ENCODE measurements at regions not wholly inside any gene's neighbourhood (a gene's known extent, or its start where the extent isn't known, plus 50 kb on each side); places are given as distances from the start of the nearest gene placed in this dataset.
"Not testable (repeated sequence)": the region's sequence is repeated elsewhere in the genome, so short reads cannot be mapped to it uniquely, and the experiment has no call there.

- TF ChIP-seq CTCF (IDR thresholded peaks at IDR 0.05; ENCODE audit: insufficient read depth, low read length, poor library complexity, severe bottlenecking) = no peak
- Histone ChIP-seq H3K4me3 (ENCODE audit: low read depth, low read length) (no peak overlapping the region), H3K36me3 (ENCODE audit: control insufficient read depth, insufficient read depth, low read length) (no peaks in the 10 kb centered on the region), H3K27me3 (ENCODE audit: control insufficient read depth, insufficient read depth, low read length) (no peaks in the 10 kb centered on the region)
- no peak for DNase-seq (ENCODE audit: low read depth)
These were observed 119.9 kb upstream of the PREP start for GRCh38 chr6:105522626-105523322.

- Histone ChIP-seq H3K27me3 (ENCODE audit: control insufficient read depth, insufficient read depth, low read length) (no peaks in the 10 kb centered on the region), H3K36me3 (ENCODE audit: control insufficient read depth, insufficient read depth, low read length) (no peaks in the 10 kb centered on the region), H3K4me3 (ENCODE audit: low read depth, low read length) (no peak overlapping the region)
- DNase-seq (ENCODE audit: low read depth) = no peak
- TF ChIP-seq CTCF (IDR thresholded peaks at IDR 0.05; ENCODE audit: insufficient read depth, low read length, poor library complexity, severe bottlenecking) = no peak
These were observed 117.1 kb upstream of the PREP start for GRCh38 chr6:105519954-105520353.

GRCh38 chr6:105518993-105519392, 116.1 kb upstream of the PREP start:
- DNase-seq (ENCODE audit: low read depth); H3K27me3 ChIP-seq (ENCODE audit: control insufficient read depth, insufficient read depth, low read length); H3K36me3 ChIP-seq (ENCODE audit: control insufficient read depth, insufficient read depth, low read length); H3K4me3 ChIP-seq (ENCODE audit: low read depth, low read length): not testable (repeated sequence)

- Histone ChIP-seq H3K27me3 (ENCODE audit: control insufficient read depth, insufficient read depth, low read length) (no peaks in the 10 kb centered on the region), H3K4me3 (ENCODE audit: low read depth, low read length) (no peak overlapping the region), H3K36me3 (ENCODE audit: control insufficient read depth, insufficient read depth, low read length) (no peaks in the 10 kb centered on the region)
- no peak for DNase-seq (ENCODE audit: low read depth)
- TF ChIP-seq CTCF (IDR thresholded peaks at IDR 0.05; ENCODE audit: insufficient read depth, low read length, poor library complexity, severe bottlenecking) = no peak
These were observed 112.2 kb upstream of the PREP start for GRCh38 chr6:105515054-105515453.

- DNase-seq (ENCODE audit: low read depth) = no peak
- TF ChIP-seq CTCF (IDR thresholded peaks at IDR 0.05; ENCODE audit: insufficient read depth, low read length, poor library complexity, severe bottlenecking) = no peak
- Histone ChIP-seq H3K36me3 (ENCODE audit: control insufficient read depth, insufficient read depth, low read length) (no peaks in the 10 kb centered on the region), H3K27me3 (ENCODE audit: control insufficient read depth, insufficient read depth, low read length) (no peaks in the 10 kb centered on the region), H3K4me3 (ENCODE audit: low read depth, low read length) (no peak overlapping the region)
These were observed 111.4 kb upstream of the PREP start for GRCh38 chr6:105514306-105514705.

- TF ChIP-seq CTCF (IDR thresholded peaks at IDR 0.05; ENCODE audit: insufficient read depth, low read length, poor library complexity, severe bottlenecking) = no peak
- Histone ChIP-seq H3K27me3 (ENCODE audit: control insufficient read depth, insufficient read depth, low read length) (no peaks in the 10 kb centered on the region), H3K36me3 (ENCODE audit: control insufficient read depth, insufficient read depth, low read length) (no peaks in the 10 kb centered on the region), H3K4me3 (ENCODE audit: low read depth, low read length) (no peak overlapping the region)
- no peak for DNase-seq (ENCODE audit: low read depth)
These were observed 108.8 kb upstream of the PREP start for GRCh38 chr6:105511639-105512038.
